ENCODE measurements at regions not wholly inside any gene's neighbourhood (a gene's known extent, or its start where the extent isn't known, plus 50 kb on each side); places are given as distances from the start of the nearest gene placed in this dataset.

- Histone ChIP-seq H2BK12ac (ENCODE audit: insufficient read length, low read depth, low read length) (no peak overlapping the region), H2AK5ac (ENCODE audit: insufficient read length, low read length) (no peak overlapping the region), H3K14ac (ENCODE audit: insufficient read depth, low read length) (no peak overlapping the region), H2BK5ac (ENCODE audit: insufficient read length, low read length) (no peak overlapping the region), H2BK120ac (ENCODE audit: low read depth, low read length, poor library complexity, severe bottlenecking) (no peak overlapping the region), H2BK20ac (ENCODE audit: low read depth, low read length, poor library complexity, severe bottlenecking) (no peak overlapping the region), H3T11ph (ENCODE audit: low read length) (no peak overlapping the region), H2AFZ (ENCODE audit: low read length) (no peak overlapping the region), H3K79me2 (ENCODE audit: insufficient read depth, low read length) (no peaks in the 10 kb centered on the region), H3K56ac (ENCODE audit: insufficient read length, low read depth, low read length) (no peak overlapping the region), H3K4me1 (ENCODE audit: insufficient read depth, low read length) (no peaks in the 10 kb centered on the region), H4K5ac (ENCODE audit: insufficient read length, low read depth, low read length) (no peak overlapping the region), H3K79me1 (ENCODE audit: insufficient read depth, low read depth, low read length, poor library complexity, severe bottlenecking) (no peaks in the 10 kb centered on the region), H4K20me1 (ENCODE audit: control insufficient read depth, insufficient read depth, insufficient read length) (no peaks in the 10 kb centered on the region), H3K9ac (ENCODE audit: extremely low read depth, insufficient read length, low read length) (no peak overlapping the region), H3K27ac (ENCODE audit: insufficient read length, low read depth, low read length) (no peak overlapping the region), H3K4ac (ENCODE audit: low read depth, low read length) (no peak overlapping the region), H3K27me3 (ENCODE audit: insufficient read depth, low read length) (no peaks in the 10 kb centered on the region), H3K23ac (ENCODE audit: insufficient read length, low read depth, low read length) (no peak overlapping the region), H3K23me2 (ENCODE audit: insufficient read length, low read depth, low read length, poor library complexity, severe bottlenecking) (no peaks in the 10 kb centered on the region), H4K8ac (replicated peaks; ENCODE audit: insufficient read length, low read depth, low read length) (no peak overlapping the region), H3K4me2 (ENCODE audit: insufficient read depth, insufficient read length, low read length) (no peak overlapping the region), H4K91ac (ENCODE audit: insufficient read length, low read depth, low read length) (no peak overlapping the region), H3K18ac (ENCODE audit: insufficient read length, low read depth, low read length) (no peak overlapping the region), H2BK15ac (ENCODE audit: low read depth, low read length) (no peak overlapping the region), H3K9me3 (ENCODE audit: control insufficient read depth, low read depth, low read length) (no peaks in the 10 kb centered on the region)
- Mint-ChIP-seq H3K4me1 (peaks cover 26 to 42% of the 10 kb centered on the region in 2 experiments), H3K4me3 (no peak overlapping the region), H3K36me3 (ENCODE audit: insufficient read depth in 1 of 3, low read depth in 3 of 3) (peaks cover 0 to 4% (median 0%) of the 10 kb centered on the region in 3 experiments; a peak in 1 of 7 replicates), H3K27me3 (ENCODE audit: low read depth) (peaks cover 24% of the 10 kb centered on the region), H3K9me3 (peaks cover 0 to 8% of the 10 kb centered on the region in 2 experiments; a peak in 1 of 5 replicates), H3K27ac (no peak overlapping the region)
- no CpG with 5 or more reads among the region's 8 CpGs for WGBS (ENCODE audit: extremely low coverage, insufficient read length, low lambda C conversion rate)
- no peak for TF ChIP-seq CTCF (conservative IDR thresholded peaks at IDR 0.05)
- no peak for DNase-seq
These were observed 97.7 kb downstream of the CDCA7 start for GRCh38 chr2:173452416-173452815.
